PC-3 (cell line): ENCODE measurements at regions not wholly inside any gene's neighbourhood (a gene's known extent, or its start where the extent isn't known, plus 50 kb on each side); places are given as distances from the start of the nearest gene placed in this dataset.

Experiments used
- CTCF ChIP-seq: fragments of 300-600 bp; sonication (generic); conservative IDR thresholded peaks from 2 replicates; pipeline ENCODE4 v1.5.1; 2017; ENCODE audit warnings: antibody characterized with exemption, low read depth, mild to moderate bottlenecking, low read length
- EZH2 ChIP-seq: fragments of 300-600 bp; sonication (generic); IDR thresholded peaks from one replicate; pipeline ENCODE4 v1.6.1; 2017; ENCODE audit warnings: antibody characterized with exemption, mild to moderate bottlenecking, low read length; ENCODE audit not compliant: unreplicated experiment
- EZH2phosphoT487 ChIP-seq: fragments of 300-600 bp; sonication (generic); IDR thresholded peaks from 2 replicates; pipeline ENCODE4 v1.6.1; 2018; ENCODE audit warnings: mild to moderate bottlenecking, antibody characterized with exemption, low read length, borderline replicate concordance

GRCh38 chr3:152607179-152607578, 227.8 kb upstream of the P2RY1 start:
- TF ChIP-seq CTCF (no peak), EZH2 (no peak), EZH2phosphoT487 (no peak)
